GM23338 (cell line): ENCODE measurements at regions not wholly inside any gene's neighbourhood (a gene's known extent, or its start where the extent isn't known, plus 50 kb on each side); places are given as distances from the start of the nearest gene placed in this dataset.

Experiments
- CREB1 ChIP-seq: fragments of 250-450 bp; sonication (Bioruptor Pico); IDR thresholded peaks from 2 replicates; pipeline ENCODE4 v1.5.0; 2020; ENCODE audit warnings: low read depth, mild to moderate bottlenecking, moderate library complexity
- EZH2 ChIP-seq: fragments of 200-600 bp; sonication (generic); IDR thresholded peaks from one replicate; pipeline ENCODE4 v1.8.0; 2017; ENCODE audit warnings: antibody characterized with exemption, mild to moderate bottlenecking, low read depth; ENCODE audit not compliant: unreplicated experiment
- EZH2phosphoT487 ChIP-seq: fragments of 200-600 bp; sonication (generic); IDR thresholded peaks from one replicate; pipeline ENCODE4 v1.8.1; 2018; ENCODE audit warnings: antibody characterized with exemption; ENCODE audit not compliant: unreplicated experiment
- JUNB ChIP-seq: IDR thresholded peaks from one replicate; pipeline ENCODE4 v1.6.1; 2016; ENCODE audit warnings: antibody characterized with exemption; ENCODE audit not compliant: unreplicated experiment
- POLR2AphosphoS5 ChIP-seq: IDR thresholded peaks from 2 replicates; pipeline ENCODE4 v1.6.1; 2016; ENCODE audit warnings: antibody characterized with exemption, low read depth
- ZNF114 ChIP-seq: fragments of 250-450 bp; sonication (Bioruptor Pico); IDR thresholded peaks from 2 replicates; pipeline ENCODE4 v1.5.0; 2020; ENCODE audit warnings: mild to moderate bottlenecking, moderate library complexity
- ZNF331 ChIP-seq: fragments of 250-450 bp; sonication (Bioruptor Pico); IDR thresholded peaks from 2 replicates; pipeline ENCODE4 v1.5.0; 2020; ENCODE audit warnings: low read depth, mild to moderate bottlenecking, moderate library complexity
- TF ChIP-seq, protein P1 (sequence below), 2 experiments: fragments of 200-600 bp in 1 of 2; sonication (generic) in 1 of 2; conservative IDR thresholded peaks; 2 replicates each; pipeline versions ENCODE4 v1.5.1 to v1.6.1; 2016 to 2017; ENCODE audit warnings: antibody characterized with exemption in 2 of 2, low read depth in 2 of 2, mild to moderate bottlenecking in 2 of 2, moderate library complexity in 1 of 2
- TF ChIP-seq, protein P2 (sequence below): IDR thresholded peaks from one replicate; pipeline ENCODE4 v1.6.1; 2018; ENCODE audit warnings: antibody characterized with exemption; ENCODE audit not compliant: unreplicated experiment

DNA sequence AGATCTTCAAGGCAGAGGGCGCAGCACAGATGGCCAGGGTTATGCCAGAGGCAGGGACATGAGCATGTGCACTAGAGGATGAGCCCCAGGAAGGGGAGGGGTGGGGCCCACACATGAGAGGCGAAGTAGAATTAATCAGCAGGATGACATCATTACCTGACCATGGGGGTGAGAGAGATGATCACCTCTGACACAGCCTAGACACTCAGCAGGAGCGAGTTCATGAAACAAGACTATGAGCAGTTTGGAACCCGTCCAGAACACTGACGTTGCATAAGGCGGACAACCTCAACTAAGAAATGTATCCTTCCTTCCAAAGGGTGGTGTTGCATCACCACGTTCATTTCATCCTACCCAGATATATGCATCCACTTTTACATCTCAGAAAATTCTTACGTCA lies 446.7 kb upstream of the TENM3 start:
- TF ChIP-seq, protein P1, sequence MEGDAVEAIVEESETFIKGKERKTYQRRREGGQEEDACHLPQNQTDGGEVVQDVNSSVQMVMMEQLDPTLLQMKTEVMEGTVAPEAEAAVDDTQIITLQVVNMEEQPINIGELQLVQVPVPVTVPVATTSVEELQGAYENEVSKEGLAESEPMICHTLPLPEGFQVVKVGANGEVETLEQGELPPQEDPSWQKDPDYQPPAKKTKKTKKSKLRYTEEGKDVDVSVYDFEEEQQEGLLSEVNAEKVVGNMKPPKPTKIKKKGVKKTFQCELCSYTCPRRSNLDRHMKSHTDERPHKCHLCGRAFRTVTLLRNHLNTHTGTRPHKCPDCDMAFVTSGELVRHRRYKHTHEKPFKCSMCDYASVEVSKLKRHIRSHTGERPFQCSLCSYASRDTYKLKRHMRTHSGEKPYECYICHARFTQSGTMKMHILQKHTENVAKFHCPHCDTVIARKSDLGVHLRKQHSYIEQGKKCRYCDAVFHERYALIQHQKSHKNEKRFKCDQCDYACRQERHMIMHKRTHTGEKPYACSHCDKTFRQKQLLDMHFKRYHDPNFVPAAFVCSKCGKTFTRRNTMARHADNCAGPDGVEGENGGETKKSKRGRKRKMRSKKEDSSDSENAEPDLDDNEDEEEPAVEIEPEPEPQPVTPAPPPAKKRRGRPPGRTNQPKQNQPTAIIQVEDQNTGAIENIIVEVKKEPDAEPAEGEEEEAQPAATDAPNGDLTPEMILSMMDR (conservative IDR thresholded peaks at IDR 0.05; ENCODE audit: low read depth in 2 of 2) = no peak
- TF ChIP-seq ZNF114 (CRISPR knock-in tag) (no peak), CREB1 (CRISPR knock-in tag) (no peak), POLR2AphosphoS5 (no peak), JUNB (no peak), EZH2 (no peak), EZH2phosphoT487 (no peak), ZNF331 (no peak)
- TF ChIP-seq, protein P2, sequence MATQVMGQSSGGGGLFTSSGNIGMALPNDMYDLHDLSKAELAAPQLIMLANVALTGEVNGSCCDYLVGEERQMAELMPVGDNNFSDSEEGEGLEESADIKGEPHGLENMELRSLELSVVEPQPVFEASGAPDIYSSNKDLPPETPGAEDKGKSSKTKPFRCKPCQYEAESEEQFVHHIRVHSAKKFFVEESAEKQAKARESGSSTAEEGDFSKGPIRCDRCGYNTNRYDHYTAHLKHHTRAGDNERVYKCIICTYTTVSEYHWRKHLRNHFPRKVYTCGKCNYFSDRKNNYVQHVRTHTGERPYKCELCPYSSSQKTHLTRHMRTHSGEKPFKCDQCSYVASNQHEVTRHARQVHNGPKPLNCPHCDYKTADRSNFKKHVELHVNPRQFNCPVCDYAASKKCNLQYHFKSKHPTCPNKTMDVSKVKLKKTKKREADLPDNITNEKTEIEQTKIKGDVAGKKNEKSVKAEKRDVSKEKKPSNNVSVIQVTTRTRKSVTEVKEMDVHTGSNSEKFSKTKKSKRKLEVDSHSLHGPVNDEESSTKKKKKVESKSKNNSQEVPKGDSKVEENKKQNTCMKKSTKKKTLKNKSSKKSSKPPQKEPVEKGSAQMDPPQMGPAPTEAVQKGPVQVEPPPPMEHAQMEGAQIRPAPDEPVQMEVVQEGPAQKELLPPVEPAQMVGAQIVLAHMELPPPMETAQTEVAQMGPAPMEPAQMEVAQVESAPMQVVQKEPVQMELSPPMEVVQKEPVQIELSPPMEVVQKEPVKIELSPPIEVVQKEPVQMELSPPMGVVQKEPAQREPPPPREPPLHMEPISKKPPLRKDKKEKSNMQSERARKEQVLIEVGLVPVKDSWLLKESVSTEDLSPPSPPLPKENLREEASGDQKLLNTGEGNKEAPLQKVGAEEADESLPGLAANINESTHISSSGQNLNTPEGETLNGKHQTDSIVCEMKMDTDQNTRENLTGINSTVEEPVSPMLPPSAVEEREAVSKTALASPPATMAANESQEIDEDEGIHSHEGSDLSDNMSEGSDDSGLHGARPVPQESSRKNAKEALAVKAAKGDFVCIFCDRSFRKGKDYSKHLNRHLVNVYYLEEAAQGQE = no peak
